IPS DF 4.7 (cell line): ENCODE measurements at regions not wholly inside any gene's neighbourhood (a gene's known extent, or its start where the extent isn't known, plus 50 kb on each side); places are given as distances from the start of the nearest gene placed in this dataset.

Source experiments
- DNase-seq: peaks from one replicate; pipeline ENCODE4 v3.0.0-alpha.2; 2013; ENCODE audit warnings: low spot score; ENCODE audit errors: extremely low read depth

GRCh38 chr5:133742431-133742988 is 130.2 kb upstream of the FSTL4 start:
- no peak for DNase-seq

- no peak for DNase-seq
Measured at GRCh38 chr5:133741818-133742355, 129.5 kb upstream of the FSTL4 start.

GRCh38 chr5:133741396-133741795 is 129.1 kb upstream of the FSTL4 start:
- DNase-seq: no peak

GRCh38 chr5:133739181-133739780 is 126.9 kb upstream of the FSTL4 start:
- DNase-seq: no peak

- no peak for DNase-seq
Measured at GRCh38 chr5:133738271-133738670, 125.9 kb upstream of the FSTL4 start.

- no peak for DNase-seq
Measured at GRCh38 chr5:133736512-133736911, 124.2 kb upstream of the FSTL4 start.

- DNase-seq: no peak
Measured at GRCh38 chr5:133735346-133735745, 123.0 kb upstream of the FSTL4 start.

GRCh38 chr5:133734916-133735315 is 122.6 kb upstream of the FSTL4 start:
- DNase-seq: no peak

GRCh38 chr5:133732536-133732935 is 120.2 kb upstream of the FSTL4 start:
- no peak for DNase-seq

GRCh38 chr5:133731951-133732350 is 119.6 kb upstream of the FSTL4 start:
- DNase-seq: no peak

GRCh38 chr5:133730866-133731265 is 118.5 kb upstream of the FSTL4 start:
- no peak for DNase-seq

GRCh38 chr5:133730346-133730745 is 118.0 kb upstream of the FSTL4 start:
- DNase-seq: no peak

GRCh38 chr5:133729800-133730199 is 117.5 kb upstream of the FSTL4 start:
- no peak for DNase-seq

GRCh38 chr5:133728475-133728874 is 116.1 kb upstream of the FSTL4 start:
- DNase-seq: no peak

- DNase-seq: no peak
Measured at GRCh38 chr5:133727636-133728035, 115.3 kb upstream of the FSTL4 start.

- DNase-seq: no peak
Measured at GRCh38 chr5:133723651-133724366, 111.5 kb upstream of the FSTL4 start.

GRCh38 chr5:133723126-133723525 is 110.8 kb upstream of the FSTL4 start:
- no peak for DNase-seq

- DNase-seq: no peak
Measured at GRCh38 chr5:133721365-133721764, 109.0 kb upstream of the FSTL4 start.

- no peak for DNase-seq
Measured at GRCh38 chr5:133718457-133718856, 106.1 kb upstream of the FSTL4 start.

GRCh38 chr5:133716532-133717183 is 104.3 kb upstream of the FSTL4 start:
- DNase-seq: no peak

- DNase-seq: no peak
Measured at GRCh38 chr5:133715616-133716015, 103.3 kb upstream of the FSTL4 start.

GRCh38 chr5:133715216-133715615 is 102.9 kb upstream of the FSTL4 start:
- no peak for DNase-seq
